ENCODE measurements at regions not wholly inside any gene's neighbourhood (a gene's known extent, or its start where the extent isn't known, plus 50 kb on each side); places are given as distances from the start of the nearest gene placed in this dataset.

DNA sequence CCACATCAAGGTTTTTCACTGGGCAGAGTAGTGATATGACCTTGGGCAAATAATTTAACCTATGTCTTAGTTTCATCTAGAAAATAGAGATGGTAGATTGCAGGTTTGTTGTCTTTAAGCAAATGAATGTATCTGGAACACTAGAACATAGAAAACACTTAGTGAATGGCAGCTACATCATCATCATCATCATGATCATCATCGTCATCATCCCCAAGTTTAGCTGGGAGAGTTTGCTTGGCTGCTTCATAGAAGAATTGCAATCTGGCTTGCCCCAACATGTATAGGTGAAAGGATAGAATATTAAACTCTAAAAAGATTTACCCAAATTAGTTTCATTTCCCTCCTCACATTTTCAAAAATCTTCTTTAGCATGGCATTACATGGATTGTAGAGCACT is 91.3 kb upstream of the TMEM260 start:
- no peak for TF ChIP-seq POLR2A (IDR thresholded peaks at IDR 0.05)
- TF ChIP-seq, protein P1, sequence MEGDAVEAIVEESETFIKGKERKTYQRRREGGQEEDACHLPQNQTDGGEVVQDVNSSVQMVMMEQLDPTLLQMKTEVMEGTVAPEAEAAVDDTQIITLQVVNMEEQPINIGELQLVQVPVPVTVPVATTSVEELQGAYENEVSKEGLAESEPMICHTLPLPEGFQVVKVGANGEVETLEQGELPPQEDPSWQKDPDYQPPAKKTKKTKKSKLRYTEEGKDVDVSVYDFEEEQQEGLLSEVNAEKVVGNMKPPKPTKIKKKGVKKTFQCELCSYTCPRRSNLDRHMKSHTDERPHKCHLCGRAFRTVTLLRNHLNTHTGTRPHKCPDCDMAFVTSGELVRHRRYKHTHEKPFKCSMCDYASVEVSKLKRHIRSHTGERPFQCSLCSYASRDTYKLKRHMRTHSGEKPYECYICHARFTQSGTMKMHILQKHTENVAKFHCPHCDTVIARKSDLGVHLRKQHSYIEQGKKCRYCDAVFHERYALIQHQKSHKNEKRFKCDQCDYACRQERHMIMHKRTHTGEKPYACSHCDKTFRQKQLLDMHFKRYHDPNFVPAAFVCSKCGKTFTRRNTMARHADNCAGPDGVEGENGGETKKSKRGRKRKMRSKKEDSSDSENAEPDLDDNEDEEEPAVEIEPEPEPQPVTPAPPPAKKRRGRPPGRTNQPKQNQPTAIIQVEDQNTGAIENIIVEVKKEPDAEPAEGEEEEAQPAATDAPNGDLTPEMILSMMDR (IDR thresholded peaks at IDR 0.05) = no peak

All from heart left ventricle (tissue), 13 donors.